A673 (cell line): ENCODE measurements at regions not wholly inside any gene's neighbourhood (a gene's known extent, or its start where the extent isn't known, plus 50 kb on each side); places are given as distances from the start of the nearest gene placed in this dataset.

ENCODE experiments used
- CTCF ChIP-seq: fragments of 300-800, 200-600 bp; sonication (generic); conservative IDR thresholded peaks from 2 replicates; pipeline ENCODE4 v1.5.1; 2017; ENCODE audit warnings: low read depth, mild to moderate bottlenecking, antibody characterized with exemption, low read length, moderate library complexity, mixed read lengths
- EZH2 ChIP-seq: fragments of 200-600 bp; sonication (generic); IDR thresholded peaks from 2 replicates; pipeline ENCODE4 v1.6.1; 2017; ENCODE audit warnings: borderline replicate concordance, low read depth, mild to moderate bottlenecking, mixed read lengths, antibody characterized with exemption, low read length; ENCODE audit not compliant: poor library complexity, severe bottlenecking

GRCh38 chr14:56918849-56919574, 108.7 kb upstream of the OTX2 start:
- TF ChIP-seq CTCF = no peak
- TF ChIP-seq EZH2 = no peak
